HG02763 (cell line): ENCODE measurements at regions not wholly inside any gene's neighbourhood (a gene's known extent, or its start where the extent isn't known, plus 50 kb on each side); places are given as distances from the start of the nearest gene placed in this dataset.
"Not testable (repeated sequence)": the region's sequence is repeated elsewhere in the genome, so short reads cannot be mapped to it uniquely, and the experiment has no call there.

Source experiments
- ATAC-seq: cut with Tn5 transposase; IDR thresholded peaks from one replicate; pipeline ENCODE4 v1.9.1; 2021; ENCODE audit warnings: mild to moderate bottlenecking, moderate library complexity; ENCODE audit not compliant: unreplicated experiment

- ATAC-seq = peak; percentile 64
Observed at GRCh38 chr10:124194199-124194824, 100.9 kb upstream of the CHST15 start.

GRCh38 chr10:124193309-124193696 lies 99.9 kb upstream of the CHST15 start:
- ATAC-seq = no peak

GRCh38 chr10:124192664-124193308 lies 99.4 kb upstream of the CHST15 start:
- not testable (repeated sequence) for ATAC-seq

DNA sequence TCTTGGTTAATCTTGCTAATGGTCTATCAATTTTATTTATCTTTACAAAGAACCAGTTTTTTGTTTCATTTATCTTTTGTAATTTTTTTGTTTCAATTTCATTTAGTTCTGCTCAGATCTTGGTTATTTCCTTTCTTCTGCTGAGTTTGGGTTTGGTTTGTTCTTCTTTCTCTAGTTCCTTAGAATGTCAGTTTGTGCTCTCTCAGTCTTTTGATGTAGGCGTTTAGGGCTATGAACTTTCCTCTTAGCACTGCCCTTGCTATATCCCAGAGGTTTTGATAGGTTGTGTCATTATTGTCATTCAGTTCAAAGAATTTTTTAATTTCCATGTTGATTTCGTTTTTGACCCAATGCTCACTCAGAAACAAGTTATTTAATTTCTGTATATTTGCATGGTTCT lies 97.1 kb upstream of the CHST15 start:
- ATAC-seq = not testable (repeated sequence)

DNA sequence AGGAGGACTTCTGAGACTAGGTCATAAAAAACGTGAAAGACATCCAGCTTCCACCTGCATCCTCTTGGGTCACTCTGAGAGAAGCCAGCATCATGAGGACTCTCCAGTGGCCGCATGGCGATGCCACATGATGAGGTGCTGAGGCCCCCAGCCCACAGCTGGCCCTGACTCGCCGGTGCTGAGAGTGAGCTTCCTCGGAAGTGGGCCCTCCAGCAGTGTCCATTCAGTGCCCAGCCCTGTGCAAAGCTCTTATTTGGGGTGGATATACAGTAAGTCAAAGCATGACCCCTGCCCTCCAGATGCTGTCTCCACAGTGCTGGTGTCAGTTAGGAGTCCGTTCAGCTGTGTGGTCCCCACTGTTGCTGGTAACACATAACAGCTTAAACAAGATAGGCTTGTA lies 93.6 kb upstream of the CHST15 start:
- no peak for ATAC-seq

DNA sequence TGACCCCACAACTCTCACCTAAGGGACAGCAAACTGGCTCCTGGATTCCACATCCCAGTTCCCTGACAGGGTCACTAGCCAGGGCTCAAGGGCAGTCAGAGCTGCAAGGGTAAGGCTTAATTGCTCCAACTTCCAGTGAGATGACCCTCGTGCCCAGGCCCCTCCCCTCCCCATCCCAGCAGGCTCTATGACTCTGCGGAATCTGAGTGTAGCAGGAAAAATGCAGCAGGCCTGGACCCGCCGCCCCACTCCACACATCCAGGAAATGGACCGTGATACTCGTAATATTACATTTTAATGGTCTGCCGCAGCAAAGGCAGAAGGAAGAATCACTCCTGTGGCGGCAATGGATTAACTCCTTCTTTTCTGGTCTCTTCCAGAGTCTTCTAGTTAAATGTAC lies 91.7 kb upstream of the CHST15 start:
- no peak for ATAC-seq

DNA sequence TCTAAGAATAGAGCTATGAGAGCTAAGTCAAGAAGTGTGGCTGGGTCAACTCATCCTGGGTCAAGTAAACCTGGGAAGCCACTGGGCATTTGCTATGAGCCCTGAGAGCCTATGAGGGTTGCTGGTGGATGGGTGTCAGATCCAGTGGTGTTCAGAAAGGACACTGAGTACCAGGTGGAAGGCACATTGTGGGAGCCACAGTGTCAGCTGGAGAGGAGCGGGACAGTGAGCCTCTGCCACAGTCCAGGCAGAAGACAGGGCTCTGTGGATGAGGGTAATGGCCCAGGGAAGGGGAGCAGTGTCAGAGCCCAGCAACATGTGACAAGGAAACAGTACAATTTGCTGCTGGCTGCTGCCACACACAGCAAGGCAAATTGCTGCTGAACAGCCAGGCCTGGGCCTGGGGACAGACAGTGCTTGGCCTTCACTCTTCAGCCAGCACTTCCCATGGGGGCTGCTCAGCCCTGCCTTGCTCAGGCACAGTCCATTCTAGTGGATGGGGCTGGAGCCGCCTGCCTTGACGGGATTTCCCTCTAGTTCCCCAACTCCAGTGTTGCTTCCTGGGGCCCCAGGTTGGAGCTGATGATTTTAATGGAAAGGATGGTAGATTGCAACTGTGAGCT lies 90.9 kb upstream of the CHST15 start:
- ATAC-seq = no peak

DNA sequence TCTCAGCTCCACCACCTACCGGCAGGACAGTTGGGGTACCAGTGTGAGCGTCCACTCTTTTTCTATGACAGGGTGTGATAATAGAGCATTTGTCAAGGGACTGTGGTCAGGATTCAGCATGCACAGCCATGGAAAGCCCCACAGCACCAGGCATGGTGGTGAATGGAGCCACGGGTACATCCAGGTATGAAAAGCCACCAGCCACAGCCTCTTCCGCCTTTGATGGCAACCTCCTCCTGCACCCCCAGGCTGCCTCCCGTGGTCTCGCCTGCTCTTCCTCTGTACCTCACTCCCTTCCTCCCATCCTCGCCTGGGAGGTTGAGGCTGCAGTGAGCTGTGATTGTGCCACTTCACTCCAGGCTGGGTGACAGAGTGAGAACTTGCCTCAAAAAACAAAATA lies 90.2 kb upstream of the CHST15 start:
- ATAC-seq = no peak

- no peak for ATAC-seq
Observed at GRCh38 chr10:124182088-124182541, 88.7 kb upstream of the CHST15 start.

- no peak for ATAC-seq
Observed at GRCh38 chr10:124181656-124182055, 88.3 kb upstream of the CHST15 start.

DNA sequence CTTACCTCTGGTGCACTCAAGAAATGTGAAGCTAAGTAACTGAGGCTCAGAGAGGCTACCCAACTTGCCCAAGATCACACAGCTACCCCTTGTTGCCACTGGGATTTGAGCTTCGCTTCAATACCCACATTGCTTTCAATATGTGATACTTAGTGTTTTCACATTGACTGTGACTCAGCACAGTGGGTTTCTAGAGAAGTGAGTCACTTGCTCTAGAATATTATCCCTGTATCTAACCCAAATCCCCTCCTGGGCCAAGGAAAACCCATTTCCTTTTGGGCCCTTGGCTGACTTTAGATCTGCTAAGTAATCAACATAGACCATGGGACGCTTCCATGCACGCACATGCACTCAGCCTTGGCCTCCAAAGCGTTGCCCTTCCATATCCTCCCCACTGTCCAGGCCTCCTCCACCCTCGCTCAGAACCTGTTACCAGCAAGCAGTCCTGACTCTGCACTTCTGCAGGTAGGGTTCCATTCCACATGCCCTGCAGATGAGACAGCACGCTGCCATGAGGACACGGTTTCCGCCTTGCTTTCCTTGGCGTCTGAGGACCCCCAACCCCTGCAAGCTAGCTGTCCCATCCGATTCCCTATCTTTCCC lies 87.7 kb upstream of the CHST15 start:
- ATAC-seq = no peak

- no peak for ATAC-seq
Observed at GRCh38 chr10:124180044-124180745, 86.8 kb upstream of the CHST15 start.

DNA sequence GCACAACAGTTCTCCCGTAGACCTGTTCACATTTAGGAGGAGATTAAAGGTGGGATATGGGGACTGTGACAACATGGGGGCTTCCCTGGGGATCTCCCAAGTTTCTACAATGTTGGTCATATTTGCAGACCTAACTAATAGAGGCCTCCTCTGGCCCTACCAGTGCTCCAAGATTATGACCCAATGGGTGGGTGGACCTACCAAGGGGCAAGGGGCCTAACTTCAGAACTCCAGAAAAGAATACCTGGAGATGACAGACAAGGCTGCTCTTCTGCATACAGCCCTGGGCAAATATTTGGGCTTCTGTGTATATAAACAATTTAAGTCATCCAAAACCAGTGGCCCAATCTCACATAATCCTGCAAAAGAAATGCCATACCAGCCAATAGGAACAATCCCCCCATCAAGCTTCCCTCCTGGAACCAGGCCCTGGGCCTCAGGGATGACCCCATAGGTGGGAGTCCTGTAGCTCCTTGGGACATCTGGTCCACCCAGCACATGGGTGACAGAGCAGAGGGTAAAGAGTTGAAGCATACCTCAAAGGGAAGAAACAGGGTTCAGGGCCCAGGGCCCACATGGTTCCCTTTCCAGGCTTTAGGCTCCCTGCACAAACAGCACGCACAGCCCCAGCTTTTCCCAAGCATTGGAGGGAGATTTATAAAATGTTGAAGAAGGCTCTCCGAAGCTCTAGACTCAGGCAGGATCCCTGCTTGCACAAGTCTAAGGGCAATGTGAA lies 86.1 kb upstream of the CHST15 start:
- no peak for ATAC-seq

GRCh38 chr10:124177180-124177518 lies 83.8 kb upstream of the CHST15 start:
- ATAC-seq = no peak

DNA sequence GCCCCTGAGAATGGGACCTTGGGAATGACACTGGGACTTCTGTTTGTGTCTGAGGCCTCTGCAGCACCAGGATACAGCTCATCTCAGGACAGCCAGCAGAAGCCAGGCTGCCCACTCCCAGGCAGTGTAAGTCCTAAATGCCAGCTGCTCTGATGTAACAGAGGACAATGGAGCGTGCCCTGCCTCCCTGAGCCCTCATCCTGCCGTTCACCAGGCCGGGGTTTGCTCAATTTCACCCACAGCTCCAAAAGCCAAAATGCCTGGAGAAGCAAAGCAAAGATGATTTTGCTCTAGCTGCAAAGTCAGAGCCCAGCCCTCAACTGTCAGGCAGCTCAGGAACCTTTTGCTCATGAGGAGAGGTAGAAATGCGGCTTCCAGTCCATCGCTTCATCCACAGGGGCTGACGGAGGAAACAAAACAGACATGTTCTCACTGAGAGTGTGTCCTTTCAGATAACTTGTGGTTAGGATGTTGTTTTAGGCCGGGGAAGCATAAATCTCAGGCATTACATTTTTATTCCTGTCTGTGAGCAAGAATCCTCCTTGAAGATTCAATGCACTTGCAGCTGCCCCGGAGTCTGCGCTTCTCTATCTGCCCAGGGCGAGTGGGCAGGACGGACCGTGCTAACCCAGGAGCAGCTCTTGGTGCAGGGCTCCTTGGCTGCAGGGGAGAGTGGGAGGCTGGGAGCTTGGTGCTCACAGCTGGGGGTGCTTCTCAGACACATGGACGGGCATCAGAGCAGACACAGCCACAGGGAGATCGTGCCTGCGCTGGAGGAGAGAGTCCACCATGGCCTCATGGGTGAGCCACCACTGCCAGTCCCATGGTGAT lies 83.2 kb upstream of the CHST15 start:
- no peak for ATAC-seq

GRCh38 chr10:124175701-124176348 lies 82.4 kb upstream of the CHST15 start:
- no peak for ATAC-seq

GRCh38 chr10:124174673-124175645 lies 81.6 kb upstream of the CHST15 start:
- ATAC-seq = no peak

DNA sequence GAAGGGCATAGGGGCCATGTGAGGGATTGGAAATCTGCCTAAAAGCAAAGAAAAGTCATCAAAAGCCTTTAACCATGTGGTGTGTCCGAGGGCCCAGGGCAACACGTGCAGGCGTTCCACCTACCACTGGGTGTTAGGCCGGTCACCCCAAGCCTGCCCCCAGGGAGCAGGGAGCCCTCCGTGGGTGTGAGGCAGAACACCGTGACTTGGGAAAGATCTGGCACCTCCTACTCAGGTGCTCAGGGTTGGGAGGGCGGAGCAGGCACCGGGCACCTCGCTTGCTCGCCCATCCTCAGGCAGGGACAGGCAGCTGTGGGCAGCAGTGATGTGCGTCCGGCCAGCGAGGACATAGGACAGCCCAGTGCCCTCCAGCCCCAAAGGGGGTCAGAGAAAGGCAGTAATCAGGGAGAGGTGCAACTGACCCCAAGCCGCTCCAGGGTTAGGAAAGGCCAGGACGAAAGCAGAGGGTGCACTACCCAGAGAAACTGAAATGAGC lies 80.7 kb upstream of the CHST15 start:
- ATAC-seq = no peak
